ENCODE measurements at regions not wholly inside any gene's neighbourhood (a gene's known extent, or its start where the extent isn't known, plus 50 kb on each side); places are given as distances from the start of the nearest gene placed in this dataset.
"Not testable (repeated sequence)": the region's sequence is repeated elsewhere in the genome, so short reads cannot be mapped to it uniquely, and the experiment has no call there.

DNA sequence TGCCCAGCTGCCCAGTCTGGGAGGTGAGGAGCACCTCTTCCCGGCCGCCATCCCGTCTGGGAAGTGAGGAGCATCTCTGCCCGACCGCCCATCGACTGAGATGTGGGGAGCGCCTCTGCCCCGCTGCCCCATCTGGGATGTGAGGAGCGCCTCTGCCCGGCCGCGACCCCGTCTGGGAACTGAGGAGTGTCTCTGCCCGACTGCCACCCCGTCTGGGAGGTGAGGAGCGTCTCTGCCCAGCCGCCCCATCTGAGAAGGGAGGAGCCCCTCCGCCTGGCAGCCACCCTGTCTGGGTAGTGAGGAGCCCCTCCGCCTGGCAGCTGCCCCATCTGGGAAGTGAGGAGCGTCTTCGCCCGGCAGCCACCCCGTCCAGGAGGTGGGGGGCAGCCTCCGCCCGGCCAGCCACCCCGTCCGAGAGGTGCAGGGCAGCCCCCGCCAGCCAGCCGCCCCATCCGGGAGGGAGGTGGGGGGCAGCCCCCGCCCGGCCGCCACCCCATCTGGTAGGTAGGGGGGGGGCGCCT, 361.4 kb downstream of the ZBBX start:
- not testable (repeated sequence) for TF ChIP-seq EZH2 (IDR thresholded peaks at IDR 0.05; ENCODE audit: low read length)
- TF ChIP-seq, protein P1, sequence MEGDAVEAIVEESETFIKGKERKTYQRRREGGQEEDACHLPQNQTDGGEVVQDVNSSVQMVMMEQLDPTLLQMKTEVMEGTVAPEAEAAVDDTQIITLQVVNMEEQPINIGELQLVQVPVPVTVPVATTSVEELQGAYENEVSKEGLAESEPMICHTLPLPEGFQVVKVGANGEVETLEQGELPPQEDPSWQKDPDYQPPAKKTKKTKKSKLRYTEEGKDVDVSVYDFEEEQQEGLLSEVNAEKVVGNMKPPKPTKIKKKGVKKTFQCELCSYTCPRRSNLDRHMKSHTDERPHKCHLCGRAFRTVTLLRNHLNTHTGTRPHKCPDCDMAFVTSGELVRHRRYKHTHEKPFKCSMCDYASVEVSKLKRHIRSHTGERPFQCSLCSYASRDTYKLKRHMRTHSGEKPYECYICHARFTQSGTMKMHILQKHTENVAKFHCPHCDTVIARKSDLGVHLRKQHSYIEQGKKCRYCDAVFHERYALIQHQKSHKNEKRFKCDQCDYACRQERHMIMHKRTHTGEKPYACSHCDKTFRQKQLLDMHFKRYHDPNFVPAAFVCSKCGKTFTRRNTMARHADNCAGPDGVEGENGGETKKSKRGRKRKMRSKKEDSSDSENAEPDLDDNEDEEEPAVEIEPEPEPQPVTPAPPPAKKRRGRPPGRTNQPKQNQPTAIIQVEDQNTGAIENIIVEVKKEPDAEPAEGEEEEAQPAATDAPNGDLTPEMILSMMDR (optimal IDR thresholded peaks at IDR 0.05 in 1 of 3, IDR thresholded peaks at IDR 0.05 in 1 of 3, conservative IDR thresholded peaks at IDR 0.05 in 1 of 3; ENCODE audit: extremely low read depth in 1 of 3, insufficient read depth in 2 of 3, low read length in 3 of 3), result not testable (repeated sequence)

Data from keratinocyte (primary cell).